ENCODE measurements at regions not wholly inside any gene's neighbourhood (a gene's known extent, or its start where the extent isn't known, plus 50 kb on each side); places are given as distances from the start of the nearest gene placed in this dataset.

DNA sequence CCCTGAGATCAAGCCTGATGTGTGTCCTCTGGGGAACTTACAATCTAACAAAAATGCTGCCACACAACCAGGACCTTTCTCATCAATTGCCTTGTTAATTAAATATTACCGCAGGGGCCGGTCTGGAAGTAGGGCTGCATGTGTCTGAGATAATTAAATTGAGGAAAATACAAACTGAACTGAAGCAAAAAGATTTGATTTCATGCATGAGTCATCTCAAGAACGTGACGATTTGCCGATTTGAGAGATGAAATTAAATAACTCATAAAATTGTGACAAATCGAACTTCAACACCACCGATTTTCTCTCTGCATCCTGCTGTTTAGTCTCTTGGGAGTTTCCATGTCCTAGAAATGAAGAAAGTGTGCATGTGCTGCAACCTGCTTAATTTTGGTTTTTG, 94.6 kb upstream of the DAAM1 start:
- Histone ChIP-seq H3K9me3 (no peaks in the 10 kb centered on the region), H3K4me3 (no peak overlapping the region), H3K4me1 (no peaks in the 10 kb centered on the region), H3K27ac (no peak overlapping the region), H3K36me3 (no peaks in the 10 kb centered on the region), H3K27me3 (no peaks in the 10 kb centered on the region)
- no peak for DNase-seq (ENCODE audit: low spot score)
- TF ChIP-seq, protein P1, sequence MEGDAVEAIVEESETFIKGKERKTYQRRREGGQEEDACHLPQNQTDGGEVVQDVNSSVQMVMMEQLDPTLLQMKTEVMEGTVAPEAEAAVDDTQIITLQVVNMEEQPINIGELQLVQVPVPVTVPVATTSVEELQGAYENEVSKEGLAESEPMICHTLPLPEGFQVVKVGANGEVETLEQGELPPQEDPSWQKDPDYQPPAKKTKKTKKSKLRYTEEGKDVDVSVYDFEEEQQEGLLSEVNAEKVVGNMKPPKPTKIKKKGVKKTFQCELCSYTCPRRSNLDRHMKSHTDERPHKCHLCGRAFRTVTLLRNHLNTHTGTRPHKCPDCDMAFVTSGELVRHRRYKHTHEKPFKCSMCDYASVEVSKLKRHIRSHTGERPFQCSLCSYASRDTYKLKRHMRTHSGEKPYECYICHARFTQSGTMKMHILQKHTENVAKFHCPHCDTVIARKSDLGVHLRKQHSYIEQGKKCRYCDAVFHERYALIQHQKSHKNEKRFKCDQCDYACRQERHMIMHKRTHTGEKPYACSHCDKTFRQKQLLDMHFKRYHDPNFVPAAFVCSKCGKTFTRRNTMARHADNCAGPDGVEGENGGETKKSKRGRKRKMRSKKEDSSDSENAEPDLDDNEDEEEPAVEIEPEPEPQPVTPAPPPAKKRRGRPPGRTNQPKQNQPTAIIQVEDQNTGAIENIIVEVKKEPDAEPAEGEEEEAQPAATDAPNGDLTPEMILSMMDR (IDR thresholded peaks at IDR 0.05): no peak

DNA sequence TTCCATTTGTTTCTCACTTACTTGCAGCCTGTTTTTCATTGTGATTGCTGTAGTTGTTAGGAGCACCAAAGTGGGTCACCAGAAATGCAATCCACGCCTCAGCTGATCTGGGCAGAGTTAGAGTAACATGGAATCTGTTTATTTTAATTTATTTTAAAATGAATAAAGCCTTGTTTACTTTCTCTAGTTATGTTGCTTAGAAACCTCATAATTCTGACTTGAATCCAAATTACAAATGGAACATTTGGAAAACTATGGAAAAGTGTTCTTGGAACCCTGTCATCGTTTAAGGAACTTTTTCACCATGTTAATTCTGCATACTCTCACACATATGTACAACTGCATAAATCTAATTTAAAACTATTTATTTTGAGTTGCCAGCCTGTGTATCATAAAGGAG, 92.2 kb upstream of the DAAM1 start:
- H3K4me1 ChIP-seq: no peaks in the 10 kb centered on the region
- H3K4me3 ChIP-seq: no peak overlapping the region
- H3K9me3 ChIP-seq: no peaks in the 10 kb centered on the region
- TF ChIP-seq, protein P1 (IDR thresholded peaks at IDR 0.05): no peak
- H3K36me3 ChIP-seq: no peaks in the 10 kb centered on the region
- no peak for DNase-seq (ENCODE audit: low spot score)
- no peak overlapping the region for H3K27ac ChIP-seq
- H3K27me3 ChIP-seq: no peaks in the 10 kb centered on the region

DNA sequence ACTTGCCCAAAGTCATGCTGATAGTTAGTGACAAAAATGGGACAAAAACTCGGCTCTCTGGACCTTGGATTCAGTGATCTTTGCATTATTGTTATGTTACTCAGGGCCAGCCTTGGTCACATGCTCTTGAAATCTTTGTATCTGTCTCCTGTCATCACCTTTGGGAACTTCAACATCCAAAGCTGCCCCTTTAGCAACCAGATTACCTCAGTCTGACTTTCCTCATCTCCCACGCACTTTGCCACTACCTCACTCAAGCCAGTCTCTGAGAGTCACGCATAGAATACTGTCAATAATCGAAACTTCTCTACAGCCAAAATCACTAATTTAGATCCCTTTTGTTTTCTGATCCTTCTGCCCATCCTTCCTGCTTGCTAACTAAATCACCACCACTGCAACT, 90.8 kb upstream of the DAAM1 start:
- H3K36me3 ChIP-seq: no peaks in the 10 kb centered on the region
- H3K27ac ChIP-seq: no peak overlapping the region
- H3K4me3 ChIP-seq: no peak overlapping the region
- no peak for DNase-seq (ENCODE audit: low spot score)
- no peaks in the 10 kb centered on the region for H3K9me3 ChIP-seq
- no peaks in the 10 kb centered on the region for H3K27me3 ChIP-seq
- TF ChIP-seq, protein P1 (IDR thresholded peaks at IDR 0.05): no peak
- no peaks in the 10 kb centered on the region for H3K4me1 ChIP-seq

DNA sequence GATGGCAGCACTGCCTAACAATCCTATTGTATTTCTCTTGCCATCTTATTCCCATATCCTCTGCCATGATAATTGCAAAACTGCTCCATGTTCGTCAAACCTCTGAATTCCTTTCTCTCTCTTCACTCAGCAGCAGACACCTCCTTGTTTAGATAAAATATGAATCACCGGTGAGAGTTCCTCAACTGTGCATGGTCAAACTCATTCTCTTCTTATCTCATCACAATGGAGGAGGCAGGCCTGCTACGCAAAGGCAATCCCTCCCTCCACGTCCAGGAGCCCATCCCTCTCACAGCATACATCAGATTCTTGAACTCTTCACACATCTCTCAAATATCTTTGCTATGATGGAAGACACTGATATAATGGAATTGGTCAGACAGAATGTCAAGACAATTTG, 90.1 kb upstream of the DAAM1 start:
- DNase-seq (ENCODE audit: low spot score): no peak
- no peaks in the 10 kb centered on the region for H3K36me3 ChIP-seq
- no peaks in the 10 kb centered on the region for H3K4me1 ChIP-seq
- no peaks in the 10 kb centered on the region for H3K27me3 ChIP-seq
- H3K9me3 ChIP-seq: no peaks in the 10 kb centered on the region
- no peak overlapping the region for H3K27ac ChIP-seq
- no peak overlapping the region for H3K4me3 ChIP-seq
- TF ChIP-seq, protein P1 (IDR thresholded peaks at IDR 0.05): no peak

DNA sequence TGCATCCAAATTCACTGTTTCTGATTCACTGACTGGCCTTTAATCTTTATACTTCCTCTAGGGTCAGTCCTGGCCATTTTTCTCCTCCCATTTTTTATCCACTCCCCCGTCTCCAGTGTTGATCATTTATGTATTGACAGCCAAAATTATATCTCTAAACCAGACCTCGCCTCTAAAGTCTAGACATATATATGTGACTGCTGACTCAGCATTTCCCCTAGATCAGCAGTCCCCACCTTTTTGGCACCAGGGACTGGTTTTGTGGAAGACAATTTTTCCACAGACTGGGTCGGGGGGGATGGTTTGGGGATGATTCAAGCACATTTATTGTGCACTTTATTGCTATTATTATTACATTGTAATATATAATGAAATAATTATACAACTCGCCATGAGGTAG, 88.3 kb upstream of the DAAM1 start:
- H3K9me3 ChIP-seq: no peaks in the 10 kb centered on the region
- TF ChIP-seq, protein P1 (IDR thresholded peaks at IDR 0.05): no peak
- no peaks in the 10 kb centered on the region for H3K4me1 ChIP-seq
- DNase-seq (ENCODE audit: low spot score): no peak
- no peak overlapping the region for H3K4me3 ChIP-seq
- H3K36me3 ChIP-seq: no peaks in the 10 kb centered on the region
- H3K27me3 ChIP-seq: no peaks in the 10 kb centered on the region
- no peak overlapping the region for H3K27ac ChIP-seq

DNA sequence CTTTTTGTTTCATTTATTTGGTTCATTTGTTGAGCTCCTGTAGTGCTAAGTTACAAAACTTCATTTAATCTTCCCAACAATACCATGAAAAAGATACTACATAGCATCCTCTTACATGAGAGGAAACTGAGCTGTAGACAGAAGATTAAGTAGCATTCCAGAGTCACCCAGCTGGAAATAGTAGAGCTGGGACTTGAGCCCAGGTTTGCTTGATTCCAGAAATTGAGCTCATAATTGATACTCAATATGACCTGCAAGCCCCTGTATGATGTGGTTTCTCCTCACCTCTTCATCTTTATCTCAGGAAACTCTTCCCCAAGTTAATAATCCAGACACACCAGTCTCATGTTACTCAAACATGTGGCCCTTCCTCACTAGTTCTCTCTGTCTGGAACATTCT, 87.0 kb upstream of the DAAM1 start:
- H3K36me3 ChIP-seq: no peaks in the 10 kb centered on the region
- no peak for DNase-seq (ENCODE audit: low spot score)
- no peak overlapping the region for H3K27ac ChIP-seq
- H3K27me3 ChIP-seq: no peaks in the 10 kb centered on the region
- no peaks in the 10 kb centered on the region for H3K4me1 ChIP-seq
- H3K4me3 ChIP-seq: no peak overlapping the region
- TF ChIP-seq, protein P1 (IDR thresholded peaks at IDR 0.05): no peak
- no peaks in the 10 kb centered on the region for H3K9me3 ChIP-seq

All from right atrium auricular region (tissue), 2 donors.